ENCODE measurements at regions not wholly inside any gene's neighbourhood (a gene's known extent, or its start where the extent isn't known, plus 50 kb on each side); places are given as distances from the start of the nearest gene placed in this dataset.

GRCh38 chr2:65638443-65638842 is 206.0 kb upstream of the SPRED2 start:
- in situ Hi-C loops (cut with HindIII; ENCODE audit: low pct_ligation_motif_present, low sequenced_read_pairs) = no loop called here
- H3K36me3 ChIP-seq (replicated peaks) = no peaks in the 10 kb centered on the region
- no peak overlapping the region for H3K27ac ChIP-seq
- DNase-seq = no peak
- TF ChIP-seq, protein P1, sequence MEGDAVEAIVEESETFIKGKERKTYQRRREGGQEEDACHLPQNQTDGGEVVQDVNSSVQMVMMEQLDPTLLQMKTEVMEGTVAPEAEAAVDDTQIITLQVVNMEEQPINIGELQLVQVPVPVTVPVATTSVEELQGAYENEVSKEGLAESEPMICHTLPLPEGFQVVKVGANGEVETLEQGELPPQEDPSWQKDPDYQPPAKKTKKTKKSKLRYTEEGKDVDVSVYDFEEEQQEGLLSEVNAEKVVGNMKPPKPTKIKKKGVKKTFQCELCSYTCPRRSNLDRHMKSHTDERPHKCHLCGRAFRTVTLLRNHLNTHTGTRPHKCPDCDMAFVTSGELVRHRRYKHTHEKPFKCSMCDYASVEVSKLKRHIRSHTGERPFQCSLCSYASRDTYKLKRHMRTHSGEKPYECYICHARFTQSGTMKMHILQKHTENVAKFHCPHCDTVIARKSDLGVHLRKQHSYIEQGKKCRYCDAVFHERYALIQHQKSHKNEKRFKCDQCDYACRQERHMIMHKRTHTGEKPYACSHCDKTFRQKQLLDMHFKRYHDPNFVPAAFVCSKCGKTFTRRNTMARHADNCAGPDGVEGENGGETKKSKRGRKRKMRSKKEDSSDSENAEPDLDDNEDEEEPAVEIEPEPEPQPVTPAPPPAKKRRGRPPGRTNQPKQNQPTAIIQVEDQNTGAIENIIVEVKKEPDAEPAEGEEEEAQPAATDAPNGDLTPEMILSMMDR (IDR thresholded peaks at IDR 0.05; ENCODE audit: low read depth, low read length, missing control alignments) = peak; percentile 25
- H3K4me3 ChIP-seq (ENCODE audit: low read depth, low read length) = no peak overlapping the region
- H3K27me3 ChIP-seq (replicated peaks) = peaks cover 3% of the 10 kb centered on the region

GRCh38 chr2:65636813-65637483 is 204.5 kb upstream of the SPRED2 start:
- DNase-seq = no peak
- in situ Hi-C loops (cut with HindIII; ENCODE audit: low pct_ligation_motif_present, low sequenced_read_pairs) = no loop called here
- H3K27ac ChIP-seq = no peak overlapping the region

GRCh38 chr2:65636024-65636423 is 203.6 kb upstream of the SPRED2 start:
- H3K27ac ChIP-seq = no peak overlapping the region
- no peak for DNase-seq
- H3K36me3 ChIP-seq (replicated peaks) = no peaks in the 10 kb centered on the region
- peaks cover 3% of the 10 kb centered on the region for H3K27me3 ChIP-seq (replicated peaks)
- in situ Hi-C loops (cut with HindIII; ENCODE audit: low pct_ligation_motif_present, low sequenced_read_pairs) = no loop called here
- H3K4me3 ChIP-seq (ENCODE audit: low read depth, low read length) = no peak overlapping the region
- TF ChIP-seq, protein P1 (IDR thresholded peaks at IDR 0.05; ENCODE audit: low read depth, low read length, missing control alignments) = no peak

More at GRCh38 chr2:65636813-65637483, 204.5 kb upstream of the SPRED2 start:
- H3K36me3 ChIP-seq (replicated peaks) = no peaks in the 10 kb centered on the region
- H3K27me3 ChIP-seq (replicated peaks) = peaks cover 3% of the 10 kb centered on the region
- H3K4me3 ChIP-seq (ENCODE audit: low read depth, low read length) = no peak overlapping the region
- TF ChIP-seq, protein P1 (IDR thresholded peaks at IDR 0.05; ENCODE audit: low read depth, low read length, missing control alignments) = no peak

DNA sequence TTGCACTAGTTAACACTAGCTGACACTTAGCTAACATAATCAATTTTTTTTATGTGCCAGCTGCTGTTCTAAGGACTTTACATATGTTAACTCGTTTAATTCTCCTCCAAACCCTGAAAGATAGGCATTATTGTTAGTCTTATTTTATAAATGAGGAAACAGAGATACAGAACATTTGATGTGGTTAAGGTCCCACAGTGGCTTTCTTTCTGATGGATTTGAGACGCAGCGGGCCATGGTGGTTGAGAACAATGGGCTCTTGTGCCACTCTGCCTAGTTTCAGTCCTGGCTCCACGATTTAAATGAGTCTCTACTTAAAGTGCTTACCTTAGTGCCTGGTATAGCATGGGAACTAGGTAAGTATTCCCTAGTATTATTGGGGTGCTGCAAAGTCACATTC is 201.9 kb upstream of the SPRED2 start:
- TF ChIP-seq, protein P1 (IDR thresholded peaks at IDR 0.05; ENCODE audit: low read depth, low read length, missing control alignments) = no peak
- Histone ChIP-seq H3K27me3 (replicated peaks) (peaks cover 3% of the 10 kb centered on the region), H3K4me3 (ENCODE audit: low read depth, low read length) (no peak overlapping the region), H3K27ac (no peak overlapping the region), H3K36me3 (replicated peaks) (no peaks in the 10 kb centered on the region)
- in situ Hi-C loops (cut with HindIII; ENCODE audit: low pct_ligation_motif_present, low sequenced_read_pairs) = no loop called here
- DNase-seq = no peak

- Histone ChIP-seq H3K36me3 (replicated peaks) (no peaks in the 10 kb centered on the region), H3K27ac (no peak overlapping the region), H3K27me3 (replicated peaks) (no peaks in the 10 kb centered on the region), H3K4me3 (ENCODE audit: low read depth, low read length) (no peak overlapping the region)
- peak; percentile 77 for DNase-seq
- TF ChIP-seq, protein P1 (IDR thresholded peaks at IDR 0.05; ENCODE audit: low read depth, low read length, missing control alignments) = no peak
- in situ Hi-C loops (cut with HindIII; ENCODE audit: low pct_ligation_motif_present, low sequenced_read_pairs) = no loop called here
Measured at GRCh38 chr2:65630643-65631042, 198.2 kb upstream of the SPRED2 start.

DNA sequence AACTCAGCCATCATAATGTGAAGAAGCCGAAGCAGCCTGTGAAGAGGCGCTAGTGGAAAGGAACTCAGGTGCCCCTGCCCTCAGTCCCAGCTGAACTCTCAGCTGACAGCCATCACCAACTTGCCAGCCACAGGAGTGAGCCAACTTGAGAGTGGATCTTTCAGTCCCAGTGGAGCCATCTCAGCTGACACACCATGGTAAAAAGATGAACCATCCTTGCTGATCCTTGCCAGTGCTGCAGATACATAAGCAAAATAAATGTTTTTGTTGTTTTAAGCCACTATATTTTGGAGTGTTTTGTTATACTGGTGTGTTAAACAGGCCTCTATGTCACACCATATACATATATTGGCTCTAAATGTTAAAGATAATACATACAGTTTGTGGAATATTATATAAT is 195.8 kb upstream of the SPRED2 start:
- in situ Hi-C loops (cut with HindIII; ENCODE audit: low pct_ligation_motif_present, low sequenced_read_pairs) = no loop called here
- no peak for DNase-seq
- Histone ChIP-seq H3K36me3 (replicated peaks) (no peaks in the 10 kb centered on the region), H3K27ac (no peak overlapping the region), H3K4me3 (ENCODE audit: low read depth, low read length) (no peak overlapping the region), H3K27me3 (replicated peaks) (no peaks in the 10 kb centered on the region)
- TF ChIP-seq, protein P1 (IDR thresholded peaks at IDR 0.05; ENCODE audit: low read depth, low read length, missing control alignments) = no peak
